ENCODE measurements at regions not wholly inside any gene's neighbourhood (a gene's known extent, or its start where the extent isn't known, plus 50 kb on each side); places are given as distances from the start of the nearest gene placed in this dataset.
"Not testable (repeated sequence)": the region's sequence is repeated elsewhere in the genome, so short reads cannot be mapped to it uniquely, and the experiment has no call there.

DNA sequence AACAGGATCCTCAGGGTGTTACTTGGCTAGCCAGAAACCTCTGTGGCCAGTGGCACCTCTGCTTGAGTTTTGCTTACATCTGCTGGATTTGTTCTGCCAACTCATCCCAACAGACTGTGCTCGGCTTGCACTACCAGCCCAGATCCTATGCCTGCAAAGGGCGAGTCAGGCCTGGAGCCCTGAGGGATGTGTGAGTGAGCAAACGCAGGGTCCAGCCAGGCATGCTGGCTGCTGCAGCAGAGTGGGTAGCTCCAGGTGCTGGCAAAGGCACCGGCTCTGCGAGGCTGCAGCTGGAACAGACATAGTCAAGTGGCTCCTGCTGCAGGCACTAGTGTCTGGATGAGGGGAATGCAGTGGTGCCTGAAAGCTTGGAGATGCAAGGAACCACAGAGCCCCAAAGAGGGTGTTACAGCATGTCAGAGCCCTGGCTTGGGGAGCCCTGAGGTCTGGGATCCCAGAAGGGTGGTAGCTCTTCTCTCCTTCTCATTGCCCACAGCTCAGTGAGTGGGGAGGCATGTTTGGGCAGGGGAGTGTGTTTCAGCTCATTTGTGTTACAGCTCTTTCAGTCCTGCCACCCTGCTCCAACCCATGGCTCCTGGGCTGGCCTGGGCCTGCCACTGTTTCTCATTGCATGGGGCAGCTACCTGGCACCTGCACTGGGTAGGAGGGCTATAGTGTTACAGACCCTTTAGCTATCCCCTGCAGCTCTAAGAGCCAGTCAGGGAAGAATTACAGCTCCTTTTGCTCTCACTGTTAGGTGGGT, 332.6 kb downstream of the TAF11L14 start:
- DNase-seq (ENCODE audit: low read depth), result no peak

DNA sequence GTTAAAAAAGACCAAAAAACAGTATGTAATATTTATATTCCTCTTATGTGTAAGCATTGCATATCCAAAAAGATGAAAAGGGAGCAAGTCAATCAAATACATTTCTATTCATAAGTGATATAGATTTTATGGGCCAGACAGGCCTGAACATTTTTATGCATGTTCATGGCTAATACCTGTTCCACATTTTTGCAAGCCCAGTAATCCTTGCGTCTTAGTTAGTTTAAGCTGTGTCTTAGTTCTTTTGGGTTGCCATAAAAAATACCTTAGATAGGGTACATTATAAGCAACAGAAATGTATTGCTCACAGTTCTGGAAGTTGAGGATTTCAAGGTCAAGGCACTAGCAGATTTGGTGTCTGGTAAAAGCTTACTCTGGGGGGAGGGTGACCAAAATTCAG, 342.1 kb downstream of the TAF11L14 start:
- no peak for DNase-seq (ENCODE audit: low read depth)

DNA sequence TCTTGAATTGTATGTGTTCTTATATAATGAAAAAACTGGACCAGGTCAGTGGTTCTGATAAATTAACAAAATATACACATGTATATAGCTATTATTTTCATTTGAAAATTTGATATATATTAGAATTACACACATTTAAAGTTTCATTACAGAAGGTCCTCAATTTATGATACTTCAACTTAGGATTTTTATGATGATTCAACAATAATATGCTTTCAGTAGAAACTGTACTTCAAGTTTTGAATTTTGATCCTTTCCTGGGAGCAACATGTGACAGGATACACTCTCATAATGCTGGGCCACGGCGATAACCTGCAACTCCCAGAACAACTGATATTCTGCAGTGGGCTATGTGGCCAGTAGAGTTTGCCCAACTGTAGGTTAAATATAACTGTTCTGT, 344.7 kb downstream of the TAF11L14 start:
- no peak for DNase-seq (ENCODE audit: low read depth)

DNA sequence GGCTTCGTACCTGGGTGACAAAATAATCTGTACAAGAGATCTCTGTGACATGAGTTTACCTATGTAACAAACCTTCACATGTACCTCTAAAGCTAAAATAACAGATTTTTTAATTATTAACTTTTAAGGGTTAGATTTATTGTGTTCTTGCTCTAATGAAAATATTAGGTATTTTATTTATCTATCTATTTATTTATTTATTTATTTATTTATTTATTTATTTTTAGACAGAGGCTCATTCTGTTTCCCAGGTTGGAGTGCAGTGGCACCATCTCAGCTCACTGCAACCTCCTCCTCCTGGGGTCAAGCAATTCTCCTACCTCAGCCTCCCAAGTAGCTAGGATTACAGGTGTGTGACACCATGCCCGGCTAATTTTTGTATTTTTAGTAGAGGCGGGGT, 348.4 kb downstream of the TAF11L14 start:
- DNase-seq (ENCODE audit: low read depth), result not testable (repeated sequence)

DNA sequence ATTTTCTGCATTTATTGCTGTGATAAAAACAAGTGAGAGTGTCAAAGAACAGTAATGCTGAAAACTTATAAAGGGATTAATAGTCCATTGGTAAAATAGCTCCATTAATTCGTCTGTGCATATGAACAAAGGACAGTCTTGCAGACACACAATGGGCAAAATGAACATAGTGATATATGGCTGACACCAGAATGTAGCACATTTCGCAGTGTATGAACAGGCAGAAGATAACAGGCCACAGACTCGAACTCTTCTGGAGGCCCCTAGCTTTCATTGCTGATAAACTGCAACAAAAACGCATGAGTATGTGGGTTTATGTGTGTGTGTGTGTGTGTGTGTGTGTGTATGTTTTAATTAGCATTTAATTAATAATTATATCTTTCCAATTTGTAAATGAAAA, 354.8 kb downstream of the TAF11L14 start:
- no peak for DNase-seq (ENCODE audit: low read depth)

DNA sequence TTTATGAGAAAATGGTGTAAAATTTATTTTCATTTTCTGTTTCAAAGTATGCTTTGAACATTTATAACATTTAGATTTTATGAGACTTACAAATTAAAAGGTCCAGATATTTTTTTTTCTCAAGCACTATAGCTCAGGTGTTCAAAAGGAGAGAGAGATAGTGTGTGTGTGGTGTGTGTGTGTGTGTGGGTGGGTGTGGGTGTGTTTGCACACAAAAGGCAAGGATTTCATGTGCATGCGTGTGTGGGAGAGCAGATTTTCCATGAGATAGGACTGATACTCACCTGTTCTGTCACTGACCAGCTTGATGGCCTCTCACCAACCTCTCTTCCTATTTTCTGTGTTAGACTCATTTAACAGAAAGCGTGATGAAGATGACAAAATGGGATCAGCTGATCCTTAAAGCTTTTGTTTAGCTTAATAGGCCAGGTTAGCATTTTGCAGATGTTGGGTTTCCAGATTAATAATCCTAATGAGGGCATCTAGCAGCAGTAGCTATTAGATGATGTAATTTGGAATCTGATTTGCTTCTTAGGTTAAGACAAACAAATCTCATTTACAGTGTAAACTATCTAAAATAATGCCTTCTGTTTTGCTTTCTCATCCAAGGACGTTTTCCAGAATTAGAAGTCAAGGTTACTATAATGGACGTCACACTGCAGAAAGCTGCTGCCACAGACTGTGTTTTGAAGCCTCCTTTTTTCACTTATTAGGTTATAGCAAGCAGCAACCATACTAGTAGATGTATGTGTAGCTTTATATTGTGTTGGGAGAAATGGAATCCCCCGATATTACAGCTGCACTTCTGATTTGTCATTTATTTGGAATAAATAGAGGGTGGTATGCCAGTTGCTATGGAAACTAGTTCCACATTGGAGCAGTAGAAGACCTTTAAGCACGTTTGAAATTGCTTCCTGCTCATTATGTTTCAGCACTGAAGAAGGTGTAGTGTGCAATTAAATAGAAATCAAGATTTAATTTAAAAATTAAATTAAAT, 355.6 kb downstream of the TAF11L14 start:
- no peak for DNase-seq (ENCODE audit: low read depth)

DNA sequence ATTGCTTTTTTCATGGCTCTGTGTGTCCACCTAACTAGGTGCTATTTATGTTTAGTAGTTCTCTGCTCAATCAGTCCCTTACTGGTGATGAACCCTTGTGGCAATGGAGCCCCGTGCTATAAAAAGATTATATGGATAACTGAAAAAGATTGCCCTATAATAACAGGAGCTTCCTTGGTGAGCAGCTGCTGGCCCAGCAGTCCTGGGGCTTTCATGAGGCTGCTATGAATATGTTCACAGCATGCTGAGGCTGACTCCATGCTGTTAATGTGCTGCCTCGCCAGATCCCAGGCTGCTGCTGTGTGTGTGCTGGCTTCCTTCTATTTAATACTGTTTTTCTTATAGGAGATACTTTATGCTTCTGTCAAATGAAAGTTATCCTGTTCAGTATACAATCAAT, 357.5 kb downstream of the TAF11L14 start:
- DNase-seq (ENCODE audit: low read depth), result no peak

DNA sequence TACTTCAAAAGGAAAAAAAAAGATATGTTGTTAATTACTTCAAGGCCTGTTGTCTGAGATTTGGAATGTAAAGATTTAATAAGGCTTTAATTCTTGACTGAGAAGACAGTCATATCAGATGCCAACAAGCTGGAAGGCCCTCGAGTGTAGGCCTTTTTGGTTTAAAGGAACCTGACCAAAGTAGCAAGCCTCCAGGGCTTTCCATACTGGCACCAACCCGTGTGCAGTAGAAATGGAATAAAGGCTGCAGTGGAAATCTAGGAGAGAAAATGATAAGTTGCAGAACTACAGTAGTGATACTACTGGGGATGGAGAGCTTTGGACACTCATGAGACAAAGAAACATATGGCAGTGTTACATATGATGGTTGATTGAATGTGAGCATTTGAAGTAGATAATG, 358.0 kb downstream of the TAF11L14 start:
- DNase-seq (ENCODE audit: low read depth), result no peak

DNA sequence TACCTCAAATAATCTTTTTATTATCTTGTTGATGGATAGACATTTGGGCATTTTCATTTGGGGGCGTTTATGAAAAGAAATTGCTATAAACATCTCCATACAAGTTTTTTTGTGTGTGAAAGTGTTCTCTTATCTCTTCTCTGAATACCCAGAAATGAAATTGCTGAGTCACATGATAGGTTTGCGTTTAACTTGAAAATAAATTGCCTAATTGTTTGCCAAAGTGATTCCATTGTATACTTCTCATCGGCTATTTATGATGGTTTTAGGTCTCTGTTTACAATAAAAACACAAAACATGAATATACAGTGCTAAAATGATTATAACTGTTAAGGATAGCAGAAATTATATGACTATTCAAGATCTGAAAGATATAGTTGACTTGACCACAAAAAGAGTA, 361.7 kb downstream of the TAF11L14 start:
- no peak for DNase-seq (ENCODE audit: low read depth)

DNA sequence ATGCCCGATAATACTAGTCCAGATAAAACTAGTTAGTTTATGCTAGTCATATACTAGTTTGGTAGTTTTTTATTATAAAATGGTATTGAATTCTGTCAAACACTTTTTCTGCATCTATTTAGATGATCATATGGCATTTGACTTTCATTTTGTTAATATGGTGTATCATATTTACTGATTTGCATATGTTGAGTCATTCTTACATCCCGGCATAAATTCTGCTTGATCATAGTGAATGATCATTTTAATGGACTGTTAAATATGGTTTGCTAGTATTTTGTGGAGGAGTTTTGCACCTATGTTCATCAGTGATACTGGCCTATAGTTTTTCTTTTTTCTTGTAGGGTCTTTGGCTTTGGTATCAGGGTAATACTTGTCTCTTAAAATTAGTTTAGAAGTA, 365.6 kb downstream of the TAF11L14 start:
- no peak for DNase-seq (ENCODE audit: low read depth)

DNA sequence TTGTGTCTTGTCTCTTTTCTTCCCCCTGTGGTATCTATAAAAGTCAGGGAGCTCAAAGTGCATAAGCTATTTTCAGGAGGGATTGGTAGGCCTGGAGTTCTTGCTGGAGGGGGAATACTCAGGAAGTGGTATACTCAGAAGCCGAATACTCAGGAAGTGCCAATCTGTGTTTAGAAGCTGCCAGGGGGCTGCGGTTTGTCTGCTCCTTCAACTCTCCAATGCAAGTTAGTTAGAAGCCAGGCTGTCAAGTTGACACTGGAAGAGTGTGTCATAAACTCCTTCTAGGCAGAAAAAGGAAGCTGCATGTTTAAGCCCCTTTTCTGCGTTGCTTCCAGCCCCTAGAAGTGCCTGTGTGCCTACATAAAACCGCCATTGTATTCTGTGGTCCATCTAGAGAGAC, 366.5 kb downstream of the TAF11L14 start:
- DNase-seq (ENCODE audit: low read depth), result no peak

DNA sequence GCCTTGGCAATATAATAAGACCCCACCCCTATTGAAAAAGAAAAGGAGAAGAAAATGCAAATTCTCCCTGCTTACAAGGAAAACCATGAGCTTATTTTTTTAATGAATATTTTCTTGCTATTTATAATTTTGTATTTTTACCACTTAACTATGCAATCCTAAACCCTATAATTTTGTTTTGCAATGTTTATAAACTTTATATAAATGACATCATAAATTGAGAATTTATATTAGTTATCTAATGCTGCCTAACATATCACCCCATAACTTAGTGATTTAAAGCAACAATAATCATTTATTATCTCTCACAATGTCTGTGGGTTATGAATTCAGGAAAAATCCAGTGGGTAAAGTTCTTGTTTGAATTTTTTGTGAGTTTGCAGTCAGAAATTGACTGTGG, 369.1 kb downstream of the TAF11L14 start:
- no peak for DNase-seq (ENCODE audit: low read depth)

DNA sequence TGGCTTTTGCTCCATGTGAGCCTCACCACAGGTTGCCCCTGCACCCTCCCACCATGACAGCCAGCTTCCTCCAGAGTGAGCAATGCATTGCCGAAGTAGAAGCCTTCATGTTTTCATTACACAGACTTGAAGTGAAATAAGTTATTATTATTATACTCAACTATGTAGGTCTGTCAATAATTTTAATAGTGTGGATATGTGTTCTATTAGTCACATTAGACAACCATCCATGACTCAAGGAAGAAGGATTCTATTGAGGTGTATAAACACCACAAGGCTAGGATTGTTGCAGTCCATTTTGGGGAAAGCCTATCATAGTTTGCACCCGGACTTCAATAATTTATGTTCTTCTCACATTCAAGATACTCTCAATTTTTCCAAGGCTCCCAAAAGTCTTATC, 369.5 kb downstream of the TAF11L14 start:
- no peak for DNase-seq (ENCODE audit: low read depth)

DNA sequence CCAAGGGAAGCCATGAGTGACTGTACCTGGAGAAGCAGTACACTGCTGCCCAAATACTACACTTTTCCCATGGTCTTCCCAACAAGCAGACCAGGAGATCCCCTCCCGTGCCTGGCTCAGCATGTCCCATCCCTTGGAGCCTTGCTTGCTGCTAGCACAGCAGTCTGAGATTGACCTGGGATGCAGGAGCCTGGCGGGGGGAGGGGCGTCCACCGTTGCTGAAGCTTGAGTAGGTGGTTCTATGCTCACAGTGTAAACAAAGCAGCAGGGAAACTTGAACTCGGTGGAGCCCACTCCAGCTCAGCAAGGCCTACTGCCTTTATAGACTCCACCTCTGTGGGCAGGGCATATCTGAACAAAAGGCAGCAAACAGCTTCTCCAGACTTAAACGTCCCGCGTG, 372.0 kb downstream of the TAF11L14 start:
- DNase-seq (ENCODE audit: low read depth), result not testable (repeated sequence)

DNA sequence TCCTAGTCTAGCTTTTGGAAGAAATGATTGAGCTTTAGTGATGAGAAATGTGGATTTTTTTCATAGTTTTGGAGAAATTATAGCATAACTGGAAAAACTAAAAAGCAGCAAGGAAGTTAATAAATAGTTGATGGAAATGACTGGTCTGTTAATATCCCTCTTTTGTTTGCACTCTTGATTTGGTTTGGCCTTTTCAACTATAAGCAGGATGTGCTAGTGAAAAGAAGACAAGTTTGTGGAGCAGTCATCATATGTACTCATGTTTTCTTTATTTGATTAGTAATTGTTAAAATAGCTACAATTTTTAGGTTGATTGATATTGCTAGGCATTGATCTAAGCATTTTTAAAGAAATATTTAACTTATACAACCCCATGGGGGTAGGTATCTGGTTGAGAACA, 374.7 kb downstream of the TAF11L14 start:
- no peak for DNase-seq (ENCODE audit: low read depth)

DNA sequence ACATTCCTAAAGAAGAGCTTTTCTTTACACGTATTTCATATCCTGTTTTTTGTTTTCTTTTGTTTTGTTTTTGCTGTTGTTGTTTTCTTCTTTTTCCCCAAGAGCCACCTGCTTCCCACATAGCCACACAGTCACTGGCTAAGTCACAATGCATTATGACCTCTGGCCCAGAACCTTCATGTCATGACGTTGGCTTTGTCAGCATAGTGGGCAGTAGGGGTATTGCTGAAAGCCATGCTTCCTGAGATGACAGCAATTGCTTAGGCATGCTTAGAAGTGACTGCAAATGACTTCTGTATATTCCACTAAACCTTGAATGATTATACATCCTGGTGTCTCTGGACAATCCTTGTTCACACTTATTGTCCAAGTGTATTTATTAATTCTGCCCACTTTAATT, 375.8 kb downstream of the TAF11L14 start:
- DNase-seq (ENCODE audit: low read depth), result no peak

DNA sequence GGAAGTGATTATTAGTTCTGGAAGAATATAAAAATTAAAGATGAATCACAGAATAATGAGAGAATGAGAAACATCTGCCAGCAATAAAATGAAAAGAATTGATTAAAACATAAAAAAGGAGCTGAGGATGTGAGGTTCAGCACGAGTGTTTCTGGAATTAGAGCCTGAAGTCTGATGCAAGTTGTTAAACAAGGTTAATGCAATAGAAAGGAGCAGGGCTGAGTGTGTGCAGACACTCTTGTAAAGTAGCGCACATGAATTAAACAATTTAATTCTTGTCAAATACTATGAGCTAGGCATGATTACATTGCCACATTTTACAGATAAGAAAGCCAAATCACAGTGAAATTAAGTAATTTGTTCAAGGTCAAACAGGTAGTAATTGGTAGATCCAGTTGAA, 384.2 kb downstream of the TAF11L14 start:
- DNase-seq (ENCODE audit: low read depth), result no peak

DNA sequence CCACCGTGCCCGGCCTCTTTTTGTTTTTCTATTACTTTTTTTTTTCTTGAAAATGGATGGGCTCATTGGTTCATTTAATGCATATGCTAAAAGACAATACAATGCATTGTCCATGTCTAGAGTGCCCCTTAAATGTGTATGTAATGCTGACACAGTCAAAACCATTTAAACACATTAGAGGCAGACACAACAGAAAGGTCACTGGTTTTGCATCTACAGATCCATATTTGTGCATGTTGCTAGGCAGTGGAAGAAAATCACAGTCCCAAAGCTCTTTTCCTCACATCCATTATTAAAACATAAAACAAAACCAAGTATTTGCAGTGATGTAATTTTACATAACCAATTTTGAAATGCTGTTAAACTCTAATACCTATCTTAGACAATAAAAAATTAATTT, 389.0 kb downstream of the TAF11L14 start:
- no peak for DNase-seq (ENCODE audit: low read depth)

DNA sequence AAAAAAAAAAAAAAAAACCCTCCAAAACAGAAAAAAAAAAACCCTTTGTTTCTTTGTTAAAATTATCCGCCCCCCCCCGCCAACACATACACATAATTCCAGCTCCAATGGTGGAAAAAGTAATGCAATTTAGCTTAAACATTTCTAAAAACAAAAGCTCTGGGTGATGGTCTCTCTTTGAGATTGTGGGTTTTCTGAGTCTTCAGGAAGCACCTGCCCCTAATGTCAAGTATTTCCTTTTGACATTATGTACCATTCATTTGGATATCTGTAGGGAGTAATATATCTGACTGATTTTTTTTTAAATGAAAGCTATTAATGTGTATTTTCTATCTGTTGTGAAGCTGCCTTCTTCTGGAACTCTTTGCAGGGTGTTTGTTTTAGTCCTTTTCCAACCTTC, 389.7 kb downstream of the TAF11L14 start:
- DNase-seq (ENCODE audit: low read depth), result no peak

DNA sequence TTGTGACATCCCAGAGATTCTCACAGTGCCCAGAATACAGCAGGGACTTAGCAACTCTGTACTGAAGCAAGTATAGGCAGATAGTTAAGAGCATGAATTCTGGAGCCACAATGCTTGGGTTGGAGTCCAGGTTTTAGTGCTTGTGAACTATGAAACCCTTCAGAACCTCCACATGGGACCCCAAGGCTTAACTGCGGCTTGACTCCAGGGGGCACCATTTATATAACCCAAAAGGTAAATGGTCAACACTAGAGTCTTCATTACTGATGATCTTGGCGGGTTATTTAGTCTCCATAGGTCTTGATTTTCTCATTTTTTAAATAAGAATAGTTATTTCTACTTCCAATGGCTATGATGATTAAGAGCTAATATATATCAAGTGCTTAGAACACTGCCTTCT, 390.3 kb downstream of the TAF11L14 start:
- no peak for DNase-seq (ENCODE audit: low read depth)

DNA sequence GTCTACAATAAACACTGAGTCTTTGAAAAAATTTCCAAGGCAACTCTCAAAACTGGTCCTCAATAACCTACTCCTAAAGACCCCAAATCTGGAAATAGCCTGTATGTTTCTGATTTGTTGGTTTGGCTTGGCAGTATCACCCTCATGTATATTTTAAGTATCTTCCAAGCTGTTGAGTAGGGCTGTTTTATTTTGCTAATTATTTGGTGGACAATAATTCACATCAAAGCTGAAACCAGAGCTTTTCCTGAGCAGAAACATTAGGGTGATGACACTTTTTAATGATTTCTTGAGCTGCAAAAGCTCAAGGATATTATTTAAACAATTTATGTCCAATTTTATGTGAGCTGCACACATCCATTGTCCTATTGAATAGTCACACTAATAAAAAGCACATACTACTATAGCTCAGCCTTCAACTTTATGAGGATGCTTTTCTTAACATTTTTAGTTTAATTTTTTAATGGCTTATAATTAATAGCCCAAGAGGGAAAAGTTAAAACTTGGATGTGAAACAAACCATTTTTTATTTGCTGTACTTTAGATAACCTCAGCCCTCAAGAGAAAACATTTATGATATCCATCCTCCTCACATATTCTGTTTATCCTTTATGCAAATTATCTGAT, 393.1 kb downstream of the TAF11L14 start:
- no peak for DNase-seq (ENCODE audit: low read depth)

DNA sequence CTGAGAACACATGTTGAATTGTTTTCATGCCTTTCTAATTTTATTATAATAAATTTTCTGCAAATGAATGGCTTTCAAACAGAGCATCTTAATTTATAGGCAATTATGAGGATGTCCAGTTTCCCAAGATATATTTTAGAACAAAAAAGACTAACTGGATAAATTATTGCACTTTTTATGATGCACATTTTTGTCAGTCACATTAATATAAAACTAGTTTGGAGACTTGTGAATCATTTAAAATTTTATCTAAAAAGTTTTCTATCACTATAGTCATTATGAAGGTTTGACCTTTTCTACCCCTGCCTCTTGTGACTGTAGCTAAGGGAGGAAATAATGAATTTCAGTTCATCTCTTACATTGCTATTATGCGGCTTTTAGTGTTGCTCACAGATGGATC, 393.8 kb downstream of the TAF11L14 start:
- DNase-seq (ENCODE audit: low read depth), result no peak

All from myocyte (in vitro differentiated cells).